HEK293 (cell line): ENCODE measurements at regions not wholly inside any gene's neighbourhood (a gene's known extent, or its start where the extent isn't known, plus 50 kb on each side); places are given as distances from the start of the nearest gene placed in this dataset.

Experiments
- GLIS2 ChIP-seq: fragments of 450-650 bp; formaldehyde crosslinking; IDR thresholded peaks from 2 replicates; pipeline ENCODE4 v1.5.1; 2016; ENCODE audit warnings: missing biosample characterization, missing genetic modification characterization
- HOXD13 ChIP-seq: sonication (generic); formaldehyde crosslinking; IDR thresholded peaks from 2 replicates; pipeline ENCODE4 v1.8.0; 2022; ENCODE audit warnings: missing genetic modification reagents, borderline replicate concordance
- INSM2 ChIP-seq: fragments of 450-650 bp; formaldehyde crosslinking; IDR thresholded peaks from 2 replicates; pipeline ENCODE4 v1.5.1; 2016; ENCODE audit warnings: missing biosample characterization, missing genetic modification characterization
- KLF1 ChIP-seq: fragments of 450-650 bp; formaldehyde crosslinking; IDR thresholded peaks from 2 replicates; pipeline ENCODE4 v1.5.1; 2016; ENCODE audit warnings: missing biosample characterization, missing genetic modification characterization
- PRDM10 ChIP-seq: fragments of 450-650 bp; formaldehyde crosslinking; IDR thresholded peaks from 2 replicates; pipeline ENCODE4 v1.5.1; 2016; ENCODE audit warnings: missing biosample characterization, missing genetic modification characterization
- SALL2 ChIP-seq: fragments of 450-650 bp; formaldehyde crosslinking; IDR thresholded peaks from 2 replicates; pipeline ENCODE4 v1.5.0; 2017; ENCODE audit warnings: missing biosample characterization, mild to moderate bottlenecking, missing genetic modification characterization, borderline replicate concordance
- SETDB1 ChIP-seq: IDR thresholded peaks from one replicate; pipeline ENCODE4 v1.6.1; 2017; ENCODE audit warnings: mild to moderate bottlenecking, low read length, moderate library complexity, mixed read lengths; ENCODE audit not compliant: insufficient read length
- WT1 ChIP-seq: fragments of 450-650 bp; formaldehyde crosslinking; IDR thresholded peaks from 2 replicates; pipeline ENCODE4 v1.5.1; 2016; ENCODE audit warnings: missing biosample characterization, missing genetic modification characterization
- YY1 ChIP-seq: fragments of 450-650 bp; formaldehyde crosslinking; IDR thresholded peaks from 2 replicates; pipeline ENCODE4 v1.5.1; 2018; ENCODE audit warnings: missing biosample characterization, missing genetic modification characterization
- ZBTB20 ChIP-seq: fragments of 450-650 bp; formaldehyde crosslinking; IDR thresholded peaks from 2 replicates; pipeline ENCODE4 v1.5.1; 2016; ENCODE audit warnings: missing biosample characterization, missing genetic modification characterization
- ZNF121 ChIP-seq: fragments of 450-650 bp; formaldehyde crosslinking; IDR thresholded peaks from 2 replicates; pipeline ENCODE4 v1.5.1; 2016; ENCODE audit warnings: missing biosample characterization, missing genetic modification characterization
- ZNF132 ChIP-seq: fragments of 450-650 bp; formaldehyde crosslinking; IDR thresholded peaks from 2 replicates; pipeline ENCODE4 v1.5.1; 2017; ENCODE audit warnings: missing biosample characterization, missing genetic modification characterization, borderline replicate concordance
- ZNF146 ChIP-seq: fragments of 450-650 bp; formaldehyde crosslinking; IDR thresholded peaks from 2 replicates; pipeline ENCODE4 v1.5.1; 2016; ENCODE audit warnings: missing biosample characterization, missing genetic modification characterization
- ZNF239 ChIP-seq: fragments of 450-650 bp; formaldehyde crosslinking; IDR thresholded peaks from 2 replicates; pipeline ENCODE4 v1.5.1; 2016; ENCODE audit warnings: missing biosample characterization, missing genetic modification characterization
- ZNF324 ChIP-seq: fragments of 450-650 bp; formaldehyde crosslinking; IDR thresholded peaks from 2 replicates; pipeline ENCODE4 v1.5.1; 2016; ENCODE audit warnings: missing biosample characterization, missing genetic modification characterization
- ZNF501 ChIP-seq: fragments of 450-650 bp; formaldehyde crosslinking; IDR thresholded peaks from 2 replicates; pipeline ENCODE4 v1.5.1; 2016; ENCODE audit warnings: missing biosample characterization, missing genetic modification characterization
- ZNF513 ChIP-seq: fragments of 450-650 bp; IDR thresholded peaks from 2 replicates; pipeline ENCODE4 v1.5.1; 2018; ENCODE audit warnings: missing biosample characterization, missing genetic modification characterization
- ZNF518A ChIP-seq: fragments of 450-650 bp; formaldehyde crosslinking; conservative IDR thresholded peaks from 2 replicates; pipeline ENCODE4 v1.5.1; 2016; ENCODE audit warnings: low read depth, missing biosample characterization, missing genetic modification characterization
- ZNF530 ChIP-seq: fragments of 450-650 bp; formaldehyde crosslinking; IDR thresholded peaks from 2 replicates; pipeline ENCODE4 v1.5.1; 2016; ENCODE audit warnings: low read depth, missing biosample characterization, missing genetic modification characterization
- ZNF548 ChIP-seq: fragments of 450-650 bp; formaldehyde crosslinking; IDR thresholded peaks from 2 replicates; pipeline ENCODE4 v1.5.1; 2016; ENCODE audit warnings: missing biosample characterization, missing genetic modification characterization
- ZNF639 ChIP-seq: fragments of 450-650 bp; formaldehyde crosslinking; IDR thresholded peaks from 2 replicates; pipeline ENCODE4 v1.5.1; 2016; ENCODE audit warnings: missing biosample characterization, missing genetic modification characterization
- ZNF658 ChIP-seq: fragments of 450-650 bp; formaldehyde crosslinking; IDR thresholded peaks from 2 replicates; pipeline ENCODE4; 2016; ENCODE audit warnings: missing biosample characterization, missing genetic modification characterization
- ZNF660 ChIP-seq: fragments of 450-650 bp; IDR thresholded peaks from 2 replicates; pipeline ENCODE4 v1.5.1; 2018; ENCODE audit warnings: missing biosample characterization, mild to moderate bottlenecking, missing genetic modification characterization
- ZNF707 ChIP-seq: fragments of 450-650 bp; formaldehyde crosslinking; IDR thresholded peaks from 2 replicates; pipeline ENCODE4 v1.5.1; 2016; ENCODE audit warnings: missing biosample characterization, missing genetic modification characterization
- ZNF768 ChIP-seq: fragments of 450-650 bp; formaldehyde crosslinking; IDR thresholded peaks from 2 replicates; pipeline ENCODE4 v1.5.1; 2018; ENCODE audit warnings: missing biosample characterization, mild to moderate bottlenecking, missing genetic modification characterization
- ZNF791 ChIP-seq: fragments of 450-650 bp; formaldehyde crosslinking; IDR thresholded peaks from 2 replicates; pipeline ENCODE4 v1.5.1; 2016; ENCODE audit warnings: missing biosample characterization, missing genetic modification characterization

- TF ChIP-seq ZNF660 (tag by site-specific recombination) = peak; percentile 96
- TF ChIP-seq ZNF639 = peak; percentile 95
- TF ChIP-seq SALL2 = peak; percentile 67; the same call in 1 of the 2 replicates
- peak; percentile 16 for TF ChIP-seq SETDB1
- no peak for TF ChIP-seq ZNF121 (tag by site-specific recombination)
- TF ChIP-seq PRDM10 (tag by site-specific recombination) = peak; percentile 57; the same call in 1 of the 2 replicates
- TF ChIP-seq YY1 = no peak
- 0 out of 2 replicates have a peak, but pooled peaks have one; percentile 59 for TF ChIP-seq ZNF658 (tag by site-specific recombination)
- TF ChIP-seq ZNF132 (tag by site-specific recombination) = 0 out of 2 replicates have a peak, but pooled peaks have one; percentile 31
- no peak for TF ChIP-seq ZNF501 (tag by site-specific recombination)
- TF ChIP-seq ZNF324 (tag by site-specific recombination) = peak; percentile 67; the same call in 1 of the 2 replicates
- TF ChIP-seq ZNF146 = no peak
- no peak for TF ChIP-seq HOXD13
- no peak for TF ChIP-seq ZNF768
- no peak for TF ChIP-seq KLF1 (tag by site-specific recombination)
- TF ChIP-seq GLIS2 = 0 out of 2 replicates have a peak, but pooled peaks have one; percentile 19
- TF ChIP-seq ZNF518A (tag by site-specific recombination) = 0 out of 2 replicates have a peak, but pooled peaks have one; percentile 26
- TF ChIP-seq WT1 (tag by site-specific recombination) = no peak
- TF ChIP-seq ZNF548 = no peak
- TF ChIP-seq ZNF530 (tag by site-specific recombination) = no peak
- TF ChIP-seq ZNF239 (tag by site-specific recombination) = no peak
- peak; percentile 25; the same call in 1 of the 2 replicates for TF ChIP-seq ZBTB20 (tag by site-specific recombination)
- TF ChIP-seq ZNF707 (tag by site-specific recombination) = no peak
- no peak for TF ChIP-seq ZNF791
- TF ChIP-seq ZNF513 (tag by site-specific recombination) = no peak
- TF ChIP-seq INSM2 = peak; percentile 87
Observed at GRCh38 chr2:172253190-172254052, 150.7 kb upstream of the DLX2 start (continued).
